ENCODE measurements at regions not wholly inside any gene's neighbourhood (a gene's known extent, or its start where the extent isn't known, plus 50 kb on each side); places are given as distances from the start of the nearest gene placed in this dataset.

GRCh38 chr13:32925506-32925905 lies 90.7 kb upstream of the KL start:
- TF ChIP-seq MAX (IDR thresholded peaks at IDR 0.05; ENCODE audit: low read depth, low read length) (no peak), CTCF (IDR thresholded peaks at IDR 0.05; ENCODE audit: low read depth, low read length) (no peak)

Measured in NB4 (cell line).